ENCODE measurements at regions not wholly inside any gene's neighbourhood (a gene's known extent, or its start where the extent isn't known, plus 50 kb on each side); places are given as distances from the start of the nearest gene placed in this dataset.

DNA sequence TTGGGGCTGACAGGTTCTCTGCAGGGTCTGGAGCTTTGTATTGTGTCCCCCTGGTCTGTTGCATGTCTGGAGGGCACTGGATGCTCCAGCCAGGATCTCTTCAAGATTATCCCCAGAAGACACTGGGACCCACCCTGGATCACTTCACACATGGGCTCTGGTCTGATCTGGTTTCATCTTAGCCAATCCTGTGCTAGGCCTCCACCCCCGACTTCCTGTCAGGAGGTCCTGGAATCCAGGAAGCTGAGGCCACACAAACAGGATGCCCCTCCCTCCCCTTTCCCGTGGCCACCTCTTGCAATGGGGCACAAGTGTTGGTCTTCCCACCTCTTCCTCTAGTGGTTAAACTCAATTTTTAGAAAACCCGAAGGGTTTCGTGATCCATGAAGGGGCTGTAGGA lies 242.6 kb upstream of the MVB12B start:
- H3K36me3 ChIP-seq (ENCODE audit: control insufficient read depth in 2 of 2, insufficient read depth in 2 of 2, low read length in 1 of 2) = no peaks in the 10 kb centered on the region
- TF ChIP-seq CBX5 (IDR thresholded peaks at IDR 0.05; ENCODE audit: low read depth) = no peak
- TF ChIP-seq SRF (IDR thresholded peaks at IDR 0.05; ENCODE audit: low read depth in 2 of 2, low read length in 2 of 2) = no peak
- no peak for TF ChIP-seq BACH1 (IDR thresholded peaks at IDR 0.05; ENCODE audit: borderline replicate concordance)
- TF ChIP-seq, protein P1, sequence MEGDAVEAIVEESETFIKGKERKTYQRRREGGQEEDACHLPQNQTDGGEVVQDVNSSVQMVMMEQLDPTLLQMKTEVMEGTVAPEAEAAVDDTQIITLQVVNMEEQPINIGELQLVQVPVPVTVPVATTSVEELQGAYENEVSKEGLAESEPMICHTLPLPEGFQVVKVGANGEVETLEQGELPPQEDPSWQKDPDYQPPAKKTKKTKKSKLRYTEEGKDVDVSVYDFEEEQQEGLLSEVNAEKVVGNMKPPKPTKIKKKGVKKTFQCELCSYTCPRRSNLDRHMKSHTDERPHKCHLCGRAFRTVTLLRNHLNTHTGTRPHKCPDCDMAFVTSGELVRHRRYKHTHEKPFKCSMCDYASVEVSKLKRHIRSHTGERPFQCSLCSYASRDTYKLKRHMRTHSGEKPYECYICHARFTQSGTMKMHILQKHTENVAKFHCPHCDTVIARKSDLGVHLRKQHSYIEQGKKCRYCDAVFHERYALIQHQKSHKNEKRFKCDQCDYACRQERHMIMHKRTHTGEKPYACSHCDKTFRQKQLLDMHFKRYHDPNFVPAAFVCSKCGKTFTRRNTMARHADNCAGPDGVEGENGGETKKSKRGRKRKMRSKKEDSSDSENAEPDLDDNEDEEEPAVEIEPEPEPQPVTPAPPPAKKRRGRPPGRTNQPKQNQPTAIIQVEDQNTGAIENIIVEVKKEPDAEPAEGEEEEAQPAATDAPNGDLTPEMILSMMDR (IDR thresholded peaks at IDR 0.05 in 2 of 3, conservative IDR thresholded peaks at IDR 0.05 in 1 of 3; ENCODE audit: control insufficient read depth in 2 of 3, extremely low read depth in 1 of 3, insufficient read depth in 1 of 3, low read depth in 3 of 3, low read length in 3 of 3) = no peak
- TF ChIP-seq NBN (IDR thresholded peaks at IDR 0.05) = no peak
- no peak for TF ChIP-seq HCFC1 (IDR thresholded peaks at IDR 0.05; ENCODE audit: low read length)
- FAIRE-seq = no peak
- H4K20me1 ChIP-seq (ENCODE audit: control insufficient read depth, insufficient read depth) = no peaks in the 10 kb centered on the region
- ChIA-PET RAD21 (ENCODE audit: unreplicated experiment) (no interaction called here), CTCF (no interaction called here), SMC1A (ENCODE audit: uncharacterized antibody, unreplicated experiment) (no interaction called here), POLR2A (no interaction called here)
- no peaks in the 10 kb centered on the region for H3K9me3 ChIP-seq (replicated peaks; ENCODE audit: control insufficient read depth, insufficient read depth, low read length)
- no peak overlapping the region for H3K27ac ChIP-seq (ENCODE audit: control insufficient read depth, insufficient read depth)
- H3K79me2 ChIP-seq (ENCODE audit: control insufficient read depth, insufficient read depth, low read length) = no peaks in the 10 kb centered on the region
- in situ Hi-C loops (cut with MboI) = no loop called here
- no peak overlapping the region for H2AFZ ChIP-seq (ENCODE audit: control insufficient read depth, low read depth, low read length)
- BruUV-seq (replicated peaks) = no TSS peak
- WGBS (ENCODE audit: insufficient coverage, insufficient replicate concordance, low lambda C conversion rate, missing lambda C conversion rate) = 3% methylated on average over 4 of the region's 4 CpGs
- no peak overlapping the region for H3K4me3 ChIP-seq
- H3K4me1 ChIP-seq (ENCODE audit: control insufficient read depth, insufficient read depth, low read length) = no peaks in the 10 kb centered on the region
- peaks cover 0 to 2% of the 10 kb centered on the region in 2 experiments; a peak in 2 of 4 replicates for H3K27me3 ChIP-seq (replicated peaks in 1 of 2; ENCODE audit: control insufficient read depth in 2 of 2, insufficient read depth in 2 of 2, low read length in 1 of 2)
- H3K9ac ChIP-seq (ENCODE audit: control insufficient read depth, insufficient read depth, low read length) = no peak overlapping the region
- ATAC-seq = no peak
- intact Hi-C loops (cut with micrococcal nuclease; ENCODE audit: unreplicated experiment) = no loop called here
- H3K4me2 ChIP-seq (ENCODE audit: control insufficient read depth, insufficient read depth) = no peak overlapping the region
- no peak for DNase-seq (ENCODE audit: low read depth, low spot score)

DNA sequence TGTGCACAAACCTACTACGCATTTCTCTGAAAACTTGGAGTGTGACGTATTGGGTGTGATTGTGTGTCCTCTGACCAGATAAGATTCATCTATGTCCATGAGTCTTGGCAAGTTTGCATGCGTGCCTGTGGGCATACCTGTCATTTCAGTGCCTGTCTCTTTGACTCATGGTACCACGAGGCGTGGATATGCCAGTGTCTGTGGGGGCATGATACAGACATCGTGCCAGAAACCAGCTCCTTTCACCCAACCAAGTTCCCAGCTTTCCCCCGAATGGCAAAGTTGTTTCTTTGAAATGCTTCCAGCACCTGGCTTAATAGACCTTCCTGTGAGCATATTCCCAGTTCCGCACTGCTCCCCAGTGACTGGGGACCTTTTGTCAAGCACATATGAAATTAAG lies 241.9 kb upstream of the MVB12B start:
- no TSS peak for BruUV-seq (replicated peaks)
- in situ Hi-C loops (cut with MboI) (no loop called here), intact Hi-C loops (cut with micrococcal nuclease; ENCODE audit: unreplicated experiment) (no loop called here)
- Histone ChIP-seq H3K4me2 (ENCODE audit: control insufficient read depth, insufficient read depth) (no peak overlapping the region), H3K27me3 (replicated peaks in 1 of 2; ENCODE audit: control insufficient read depth in 2 of 2, insufficient read depth in 2 of 2, low read length in 1 of 2) (peaks cover 0 to 2% of the 10 kb centered on the region in 2 experiments; a peak in 2 of 4 replicates), H3K4me3 (no peak overlapping the region), H3K4me1 (ENCODE audit: control insufficient read depth, insufficient read depth, low read length) (no peaks in the 10 kb centered on the region), H3K9me3 (replicated peaks; ENCODE audit: control insufficient read depth, insufficient read depth, low read length) (no peaks in the 10 kb centered on the region), H3K36me3 (ENCODE audit: control insufficient read depth in 2 of 2, insufficient read depth in 2 of 2, low read length in 1 of 2) (no peaks in the 10 kb centered on the region), H3K9ac (ENCODE audit: control insufficient read depth, insufficient read depth, low read length) (no peak overlapping the region), H3K79me2 (ENCODE audit: control insufficient read depth, insufficient read depth, low read length) (no peaks in the 10 kb centered on the region), H3K27ac (ENCODE audit: control insufficient read depth, insufficient read depth) (no peak overlapping the region), H2AFZ (ENCODE audit: control insufficient read depth, low read depth, low read length) (no peak overlapping the region), H4K20me1 (ENCODE audit: control insufficient read depth, insufficient read depth) (no peaks in the 10 kb centered on the region)
- POLR2A ChIA-PET = no interaction called here
- WGBS (ENCODE audit: insufficient coverage, insufficient replicate concordance, low lambda C conversion rate, missing lambda C conversion rate) = 39% methylated on average over 8 of the region's 8 CpGs
- CTCF ChIA-PET = interaction anchor here (1.4 kb wide), 1 partner anchor 313 kb away, joined by 3 read pairs; no protein-coding TSS in a partner anchor
- ATAC-seq (no peak), FAIRE-seq (no peak), DNase-seq (ENCODE audit: low read depth, low spot score) (no peak)
- SMC1A ChIA-PET (ENCODE audit: uncharacterized antibody, unreplicated experiment) = interaction anchor here (1.5 kb wide), 1 partner anchor 10 kb away, joined by 5 read pairs; no protein-coding TSS in a partner anchor
- RAD21 ChIA-PET (ENCODE audit: unreplicated experiment) = no interaction called here
- TF ChIP-seq RAD51 (IDR thresholded peaks at IDR 0.05) (no peak), NFIC (IDR thresholded peaks at IDR 0.05; ENCODE audit: low read depth, low read length) (no peak), ASH2L (IDR thresholded peaks at IDR 0.05; ENCODE audit: borderline replicate concordance, low read depth) (no peak), SMARCA5 (IDR thresholded peaks at IDR 0.05) (no peak), ETV6 (conservative IDR thresholded peaks at IDR 0.05 in 1 of 2, IDR thresholded peaks at IDR 0.05 in 1 of 2; ENCODE audit: borderline replicate concordance in 1 of 2, low read depth in 1 of 2) (no peak), SPI1 (IDR thresholded peaks at IDR 0.05; ENCODE audit: borderline replicate concordance, insufficient read depth, low read depth, low read length) (no peak), POLR2AphosphoS2 (IDR thresholded peaks at IDR 0.05; ENCODE audit: low read depth, low read length) (no peak), PAX8 (IDR thresholded peaks at IDR 0.05) (no peak)
- TF ChIP-seq, protein P2, sequence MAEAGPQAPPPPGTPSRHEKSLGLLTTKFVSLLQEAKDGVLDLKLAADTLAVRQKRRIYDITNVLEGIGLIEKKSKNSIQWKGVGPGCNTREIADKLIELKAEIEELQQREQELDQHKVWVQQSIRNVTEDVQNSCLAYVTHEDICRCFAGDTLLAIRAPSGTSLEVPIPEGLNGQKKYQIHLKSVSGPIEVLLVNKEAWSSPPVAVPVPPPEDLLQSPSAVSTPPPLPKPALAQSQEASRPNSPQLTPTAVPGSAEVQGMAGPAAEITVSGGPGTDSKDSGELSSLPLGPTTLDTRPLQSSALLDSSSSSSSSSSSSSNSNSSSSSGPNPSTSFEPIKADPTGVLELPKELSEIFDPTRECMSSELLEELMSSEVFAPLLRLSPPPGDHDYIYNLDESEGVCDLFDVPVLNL (IDR thresholded peaks at IDR 0.05; ENCODE audit: low read depth, low read length) = no peak

All from GM12878 (cell line).